ENCODE measurements at regions not wholly inside any gene's neighbourhood (a gene's known extent, or its start where the extent isn't known, plus 50 kb on each side); places are given as distances from the start of the nearest gene placed in this dataset.
"Not testable (repeated sequence)": the region's sequence is repeated elsewhere in the genome, so short reads cannot be mapped to it uniquely, and the experiment has no call there.

DNA sequence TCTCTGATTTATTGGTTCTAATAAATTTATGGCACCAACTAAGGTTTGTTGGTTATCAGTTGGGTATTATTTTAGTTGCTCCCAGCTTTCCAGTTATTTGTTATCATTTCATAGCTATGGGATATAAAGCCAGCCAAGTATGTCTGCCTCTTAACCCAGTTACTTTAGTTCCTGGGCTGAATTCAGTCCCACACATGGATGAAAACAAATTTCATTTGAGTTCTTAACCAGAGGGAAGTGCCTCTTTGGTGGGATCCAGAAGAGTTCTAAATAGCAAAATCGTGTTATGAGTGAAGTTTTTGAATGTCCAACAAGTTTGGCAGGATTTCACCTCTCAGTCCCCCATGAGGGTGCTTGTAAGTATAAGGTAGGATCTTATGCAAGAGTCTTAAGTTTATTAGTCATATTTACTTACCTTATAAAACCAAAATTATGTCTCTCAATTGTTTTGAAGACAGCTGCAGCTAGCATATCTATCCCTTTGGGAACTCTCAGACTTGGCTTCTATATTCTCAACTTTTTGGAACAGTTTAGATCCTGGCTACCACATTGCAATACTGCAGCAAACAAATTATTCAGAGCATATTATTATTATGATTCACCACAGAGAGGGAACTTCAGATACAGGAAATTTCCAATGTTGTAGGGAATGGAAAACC is 683.6 kb downstream of the BCKDHB start:
- no peaks in the 10 kb centered on the region for H3K4me1 ChIP-seq (ENCODE audit: insufficient read depth, insufficient read length)
- no peaks in the 10 kb centered on the region for H3K36me3 ChIP-seq (ENCODE audit: insufficient read depth, insufficient read length, low read length)
- no peak overlapping the region for H3K9ac ChIP-seq (ENCODE audit: insufficient read length, low read depth)
- no peak for DNase-seq (ENCODE audit: low read depth, low spot score)
- TF ChIP-seq SUZ12 (IDR thresholded peaks at IDR 0.05; ENCODE audit: extremely low read depth, insufficient read depth, insufficient read length): no peak
- TF ChIP-seq YY1 (IDR thresholded peaks at IDR 0.05; ENCODE audit: insufficient read depth, insufficient read length): no peak
- no peak for TF ChIP-seq ZNF274 (IDR thresholded peaks at IDR 0.05; ENCODE audit: low read depth, low read length)
- H3K9me3 ChIP-seq (ENCODE audit: insufficient read depth, low read length): no peaks in the 10 kb centered on the region
- H3K4me3 ChIP-seq (ENCODE audit: insufficient read length, low read depth): no peak overlapping the region
- H3K27me3 ChIP-seq (ENCODE audit: insufficient read depth, insufficient read length): no peaks in the 10 kb centered on the region

DNA sequence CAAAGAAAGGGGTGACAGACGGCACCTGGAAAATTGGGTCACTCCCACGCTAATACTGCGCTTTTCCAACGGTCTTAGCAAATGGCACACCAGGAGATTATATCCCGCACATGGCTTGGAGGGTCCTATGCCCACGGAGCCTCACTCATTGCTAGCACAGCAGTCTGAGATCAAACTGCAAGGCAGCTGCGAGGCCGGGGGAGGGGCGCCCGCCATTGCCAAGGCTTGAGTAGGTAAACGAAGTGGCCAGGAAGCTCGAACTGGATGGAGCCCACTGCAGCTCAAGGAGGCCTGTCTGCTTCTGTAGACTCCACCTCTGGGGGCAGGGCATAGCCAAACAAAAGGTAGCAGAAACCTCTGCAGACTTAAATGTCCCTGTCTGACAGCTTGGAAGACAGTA is 676.8 kb downstream of the BCKDHB start:
- not testable (repeated sequence) for H3K9ac ChIP-seq (ENCODE audit: insufficient read length, low read depth); DNase-seq (ENCODE audit: low read depth, low spot score); H3K27me3 ChIP-seq (ENCODE audit: insufficient read depth, insufficient read length); H3K9me3 ChIP-seq (ENCODE audit: insufficient read depth, low read length); H3K4me3 ChIP-seq (ENCODE audit: insufficient read length, low read depth); H3K36me3 ChIP-seq (ENCODE audit: insufficient read depth, insufficient read length, low read length); H3K4me1 ChIP-seq (ENCODE audit: insufficient read depth, insufficient read length)

- TF ChIP-seq ZNF274 (IDR thresholded peaks at IDR 0.05; ENCODE audit: low read depth, low read length) (no peak), SUZ12 (IDR thresholded peaks at IDR 0.05; ENCODE audit: extremely low read depth, insufficient read depth, insufficient read length) (no peak)
- H3K4me3 ChIP-seq (ENCODE audit: insufficient read length, low read depth): no peak overlapping the region
- no peaks in the 10 kb centered on the region for H3K36me3 ChIP-seq (ENCODE audit: insufficient read depth, insufficient read length, low read length)
- H3K9me3 ChIP-seq (ENCODE audit: insufficient read depth, low read length): no peaks in the 10 kb centered on the region
- H3K4me1 ChIP-seq (ENCODE audit: insufficient read depth, insufficient read length): no peaks in the 10 kb centered on the region
- no peak for DNase-seq (ENCODE audit: low read depth, low spot score)
- no peaks in the 10 kb centered on the region for H3K27me3 ChIP-seq (ENCODE audit: insufficient read depth, insufficient read length)
- H3K9ac ChIP-seq (ENCODE audit: insufficient read length, low read depth): no peak overlapping the region
Measured at GRCh38 chr6:80771941-80772340, 665.5 kb downstream of the BCKDHB start.

GRCh38 chr6:80769106-80769505 is 662.6 kb downstream of the BCKDHB start:
- no peaks in the 10 kb centered on the region for H3K27me3 ChIP-seq (ENCODE audit: insufficient read depth, insufficient read length)
- H3K9me3 ChIP-seq (ENCODE audit: insufficient read depth, low read length): no peaks in the 10 kb centered on the region
- DNase-seq (ENCODE audit: low read depth, low spot score): no peak
- TF ChIP-seq YY1 (IDR thresholded peaks at IDR 0.05; ENCODE audit: insufficient read depth, insufficient read length): no peak
- H3K4me3 ChIP-seq (ENCODE audit: insufficient read length, low read depth): no peak overlapping the region
- no peak overlapping the region for H3K9ac ChIP-seq (ENCODE audit: insufficient read length, low read depth)
- H3K36me3 ChIP-seq (ENCODE audit: insufficient read depth, insufficient read length, low read length): no peaks in the 10 kb centered on the region
- H3K4me1 ChIP-seq (ENCODE audit: insufficient read depth, insufficient read length): no peaks in the 10 kb centered on the region

DNA sequence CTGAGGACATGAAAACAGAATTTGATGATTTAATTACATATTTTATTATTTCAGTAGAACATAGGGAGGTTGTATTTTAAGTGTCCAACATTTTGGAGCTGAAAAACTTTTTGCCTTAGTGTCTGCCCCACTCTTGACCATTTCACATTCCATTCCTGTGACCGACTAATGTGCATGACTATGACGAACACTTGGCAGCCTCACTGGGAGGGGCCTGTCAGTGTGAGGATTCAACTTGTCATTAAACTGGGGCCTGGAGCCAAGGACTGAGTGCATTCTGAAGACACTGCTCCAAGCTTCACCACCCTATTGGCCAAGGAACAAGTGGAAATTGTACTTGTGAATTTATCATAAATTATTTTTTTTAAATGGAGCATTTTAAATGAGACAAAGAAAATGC is 661.3 kb downstream of the BCKDHB start:
- Histone ChIP-seq H3K36me3 (ENCODE audit: insufficient read depth, insufficient read length, low read length) (no peaks in the 10 kb centered on the region), H3K9ac (ENCODE audit: insufficient read length, low read depth) (no peak overlapping the region), H3K4me1 (ENCODE audit: insufficient read depth, insufficient read length) (no peaks in the 10 kb centered on the region), H3K4me3 (ENCODE audit: insufficient read length, low read depth) (no peak overlapping the region), H3K9me3 (ENCODE audit: insufficient read depth, low read length) (no peaks in the 10 kb centered on the region), H3K27me3 (ENCODE audit: insufficient read depth, insufficient read length) (no peaks in the 10 kb centered on the region)
- DNase-seq (ENCODE audit: low read depth, low spot score): no peak
- no peak for TF ChIP-seq YY1 (IDR thresholded peaks at IDR 0.05; ENCODE audit: insufficient read depth, insufficient read length)
- TF ChIP-seq SUZ12 (IDR thresholded peaks at IDR 0.05; ENCODE audit: extremely low read depth, insufficient read depth, insufficient read length): no peak
- no peak for TF ChIP-seq ZNF274 (IDR thresholded peaks at IDR 0.05; ENCODE audit: low read depth, low read length)

GRCh38 chr6:80744213-80744612 is 637.7 kb downstream of the BCKDHB start:
- Histone ChIP-seq H3K4me1 (ENCODE audit: insufficient read depth, insufficient read length) (no peaks in the 10 kb centered on the region), H3K27me3 (ENCODE audit: insufficient read depth, insufficient read length) (no peaks in the 10 kb centered on the region), H3K9me3 (ENCODE audit: insufficient read depth, low read length) (no peaks in the 10 kb centered on the region), H3K9ac (ENCODE audit: insufficient read length, low read depth) (no peak overlapping the region), H3K36me3 (ENCODE audit: insufficient read depth, insufficient read length, low read length) (no peaks in the 10 kb centered on the region), H3K4me3 (ENCODE audit: insufficient read length, low read depth) (no peak overlapping the region)
- no peak for TF ChIP-seq ZNF274 (IDR thresholded peaks at IDR 0.05; ENCODE audit: low read depth, low read length)
- no peak for TF ChIP-seq YY1 (IDR thresholded peaks at IDR 0.05; ENCODE audit: insufficient read depth, insufficient read length)
- TF ChIP-seq SUZ12 (IDR thresholded peaks at IDR 0.05; ENCODE audit: extremely low read depth, insufficient read depth, insufficient read length): no peak
- no peak for DNase-seq (ENCODE audit: low read depth, low spot score)

GRCh38 chr6:80742481-80742880 is 636.0 kb downstream of the BCKDHB start:
- no peaks in the 10 kb centered on the region for H3K27me3 ChIP-seq (ENCODE audit: insufficient read depth, insufficient read length)
- no peaks in the 10 kb centered on the region for H3K4me1 ChIP-seq (ENCODE audit: insufficient read depth, insufficient read length)
- H3K4me3 ChIP-seq (ENCODE audit: insufficient read length, low read depth): no peak overlapping the region
- no peak overlapping the region for H3K9ac ChIP-seq (ENCODE audit: insufficient read length, low read depth)
- no peaks in the 10 kb centered on the region for H3K36me3 ChIP-seq (ENCODE audit: insufficient read depth, insufficient read length, low read length)
- TF ChIP-seq ZNF274 (IDR thresholded peaks at IDR 0.05; ENCODE audit: low read depth, low read length) (no peak), YY1 (IDR thresholded peaks at IDR 0.05; ENCODE audit: insufficient read depth, insufficient read length) (no peak), SUZ12 (IDR thresholded peaks at IDR 0.05; ENCODE audit: extremely low read depth, insufficient read depth, insufficient read length) (no peak)
- no peaks in the 10 kb centered on the region for H3K9me3 ChIP-seq (ENCODE audit: insufficient read depth, low read length)
- peak; percentile 1 for DNase-seq (ENCODE audit: low read depth, low spot score)

GRCh38 chr6:80733641-80734040 is 627.2 kb downstream of the BCKDHB start:
- H3K4me3 ChIP-seq (ENCODE audit: insufficient read length, low read depth): no peak overlapping the region

More at GRCh38 chr6:80733641-80734040, 627.2 kb downstream of the BCKDHB start:
- TF ChIP-seq SUZ12 (IDR thresholded peaks at IDR 0.05; ENCODE audit: extremely low read depth, insufficient read depth, insufficient read length) (no peak), ZNF274 (IDR thresholded peaks at IDR 0.05; ENCODE audit: low read depth, low read length) (no peak), YY1 (IDR thresholded peaks at IDR 0.05; ENCODE audit: insufficient read depth, insufficient read length) (no peak)
- Histone ChIP-seq H3K4me1 (ENCODE audit: insufficient read depth, insufficient read length) (no peaks in the 10 kb centered on the region), H3K27me3 (ENCODE audit: insufficient read depth, insufficient read length) (no peaks in the 10 kb centered on the region), H3K9ac (ENCODE audit: insufficient read length, low read depth) (no peak overlapping the region), H3K9me3 (ENCODE audit: insufficient read depth, low read length) (no peaks in the 10 kb centered on the region), H3K36me3 (ENCODE audit: insufficient read depth, insufficient read length, low read length) (no peaks in the 10 kb centered on the region)
- no peak for DNase-seq (ENCODE audit: low read depth, low spot score)

Data from NT2/D1 (cell line).